Hippocampal formation (tissue), 2 donors: ENCODE measurements at regions not wholly inside any gene's neighbourhood (a gene's known extent, or its start where the extent isn't known, plus 50 kb on each side); places are given as distances from the start of the nearest gene placed in this dataset.
"Not testable (repeated sequence)": the region's sequence is repeated elsewhere in the genome, so short reads cannot be mapped to it uniquely, and the experiment has no call there.

Source experiments
- DNase-seq, 2 donors: peaks; one replicate each; lab custom pipeline; 2025; lab: John Stamatoyannopoulos, UW

GRCh38 chr15:95606551-95606950, 723.9 kb upstream of the NR2F2 start:
- no peak for DNase-seq

GRCh38 chr15:95608371-95608770, 722.1 kb upstream of the NR2F2 start:
- DNase-seq = no peak

- no peak for DNase-seq
Measured at GRCh38 chr15:95609096-95609495, 721.4 kb upstream of the NR2F2 start.

- no peak for DNase-seq
Measured at GRCh38 chr15:95610945-95611344, 719.6 kb upstream of the NR2F2 start.

GRCh38 chr15:95615436-95615835, 715.1 kb upstream of the NR2F2 start:
- no peak for DNase-seq

- DNase-seq = no peak
Measured at GRCh38 chr15:95616306-95616705, 714.2 kb upstream of the NR2F2 start.

GRCh38 chr15:95620934-95621579, 709.4 kb upstream of the NR2F2 start:
- no peak for DNase-seq

- DNase-seq = no peak
Measured at GRCh38 chr15:95622843-95623242, 707.7 kb upstream of the NR2F2 start.

- no peak for DNase-seq
Measured at GRCh38 chr15:95624100-95624499, 706.4 kb upstream of the NR2F2 start.

- no peak for DNase-seq
Measured at GRCh38 chr15:95624616-95625361, 705.7 kb upstream of the NR2F2 start.

- DNase-seq = no peak
Measured at GRCh38 chr15:95626501-95627361, 703.8 kb upstream of the NR2F2 start.

- DNase-seq = no peak
Measured at GRCh38 chr15:95629503-95630168, 700.9 kb upstream of the NR2F2 start.

- DNase-seq = no peak
Measured at GRCh38 chr15:95630683-95631082, 699.8 kb upstream of the NR2F2 start.

- DNase-seq = no peak
Measured at GRCh38 chr15:95635666-95636065, 694.8 kb upstream of the NR2F2 start.

- no peak for DNase-seq
Measured at GRCh38 chr15:95636107-95636506, 694.4 kb upstream of the NR2F2 start.

GRCh38 chr15:95637234-95637633, 693.3 kb upstream of the NR2F2 start:
- not testable (repeated sequence) for DNase-seq

GRCh38 chr15:95639208-95639607, 691.3 kb upstream of the NR2F2 start:
- no peak for DNase-seq

GRCh38 chr15:95644100-95644875, 686.2 kb upstream of the NR2F2 start:
- DNase-seq = no peak

- DNase-seq = no peak
Measured at GRCh38 chr15:95645791-95646338, 684.6 kb upstream of the NR2F2 start.

GRCh38 chr15:95646484-95647273, 683.8 kb upstream of the NR2F2 start:
- no peak for DNase-seq
